Epithelial cell of proximal tubule (primary cell): ENCODE measurements at regions not wholly inside any gene's neighbourhood (a gene's known extent, or its start where the extent isn't known, plus 50 kb on each side); places are given as distances from the start of the nearest gene placed in this dataset.

Source experiments
- DNase-seq: peaks from one replicate; pipeline ENCODE4 v3.0.0-alpha.2; 2011; ENCODE audit warnings: low read depth
- H3K4me3 ChIP-seq: 2 replicates; pipeline ENCODE4 v1.5.1; 2011; ENCODE audit warnings: low read depth, mild to moderate bottlenecking, low read length
- CTCF ChIP-seq: conservative IDR thresholded peaks from 2 replicates; pipeline ENCODE4 v1.5.1; 2012; ENCODE audit warnings: low read depth, mild to moderate bottlenecking, low read length

GRCh38 chr2:152875701-152876695, 157.6 kb downstream of the ARL6IP6 start:
- DNase-seq = no peak
- H3K4me3 ChIP-seq = no peak overlapping the region
- TF ChIP-seq CTCF = no peak

- DNase-seq = no peak
- H3K4me3 ChIP-seq = no peak overlapping the region
- no peak for TF ChIP-seq CTCF
Observed at GRCh38 chr2:152874955-152875354, 156.5 kb downstream of the ARL6IP6 start.

GRCh38 chr2:152870239-152870638, 151.8 kb downstream of the ARL6IP6 start:
- no peak overlapping the region for H3K4me3 ChIP-seq
- no peak for DNase-seq
- no peak for TF ChIP-seq CTCF

- TF ChIP-seq CTCF = no peak
- DNase-seq = no peak
- no peak overlapping the region for H3K4me3 ChIP-seq
Observed at GRCh38 chr2:152867397-152867796, 149.0 kb downstream of the ARL6IP6 start.

GRCh38 chr2:152864601-152865149, 146.3 kb downstream of the ARL6IP6 start:
- no peak for DNase-seq
- H3K4me3 ChIP-seq = no peak overlapping the region
- no peak for TF ChIP-seq CTCF

GRCh38 chr2:152863826-152864225, 145.4 kb downstream of the ARL6IP6 start:
- H3K4me3 ChIP-seq = no peak overlapping the region
- no peak for DNase-seq
- no peak for TF ChIP-seq CTCF
